SK-N-SH (cell line): ENCODE measurements at regions not wholly inside any gene's neighbourhood (a gene's known extent, or its start where the extent isn't known, plus 50 kb on each side); places are given as distances from the start of the nearest gene placed in this dataset.

Experiments
- CTCF ChIA-PET: fragments of 300-600, 350-600 bp; formaldehyde crosslinking; extraction: SDS; loops from one replicate; lab custom pipeline; 2021; lab: Yijun Ruan, JAX
- POLR2A ChIA-PET: fragments of 350-600 bp; sonication (Branson Sonifier 250); formaldehyde crosslinking; extraction: SDS; loops from one replicate; lab custom pipeline; 2020; ENCODE audit warnings: antibody characterized with exemption, inconsistent platforms; lab: Yijun Ruan, JAX
- DNase-seq: peaks from one replicate; pipeline ENCODE4 v3.0.0; 2012
- H2AFZ ChIP-seq: fragments of 200-600 bp; sonication (generic); 2 replicates; pipeline ENCODE4 v1.8.1; 2016; ENCODE audit warnings: antibody characterized with exemption, mild to moderate bottlenecking, low read depth
- H3F3A ChIP-seq: fragments of 200-600 bp; sonication (generic); replicated peaks from 2 replicates; pipeline ENCODE3; 2016; ENCODE audit warnings: antibody characterized with exemption, mild to moderate bottlenecking; ENCODE audit not compliant: insufficient read depth
- H3K27ac ChIP-seq, 2 experiments: fragments of 200-500 bp in 1 of 2; fragments of 200-600 bp in 1 of 2; sonication (Bioruptor generic) in 1 of 2; sonication (generic), shearing (Covaris generic) in 1 of 2; 2 replicates each; pipeline versions ENCODE4 v1.5.1 to v1.6.1; 2014 to 2016; ENCODE audit warnings: low read depth in 2 of 2, inconsistent platforms in 1 of 2, low read length in 1 of 2, mild to moderate bottlenecking in 1 of 2, mixed read lengths in 1 of 2
- H3K27me3 ChIP-seq: fragments of 200-600 bp; sonication (generic), shearing (Covaris generic); 2 replicates; pipeline ENCODE4 v1.6.1; 2016; ENCODE audit warnings: mixed run types; ENCODE audit not compliant: insufficient read depth
- H3K36me3 ChIP-seq, 2 experiments: fragments of 200-500 bp in 1 of 2; fragments of 200-600 bp in 1 of 2; sonication (Bioruptor generic) in 1 of 2; sonication (generic) in 1 of 2; replicated peaks in 1 of 2; 2 replicates each; pipeline versions ENCODE3 to v1.5.1; 2014 to 2016; ENCODE audit warnings: low read length in 1 of 2, mild to moderate bottlenecking in 1 of 2; ENCODE audit not compliant: insufficient read depth in 2 of 2, control insufficient read depth in 1 of 2
- H3K4me1 ChIP-seq, 2 experiments: fragments of 200-500 bp in 1 of 2; fragments of 200-600 bp in 1 of 2; sonication (Bioruptor generic) in 1 of 2; sonication (generic), shearing (Covaris generic) in 1 of 2; 2 replicates each; pipeline versions ENCODE4 v1.5.1 to v1.6.1; 2014 to 2016; ENCODE audit warnings: low read depth in 1 of 2, low read length in 1 of 2, mixed run types in 1 of 2; ENCODE audit not compliant: insufficient read depth in 2 of 2, control insufficient read depth in 1 of 2
- H3K4me2 ChIP-seq: fragments of 200-600 bp; sonication (generic), shearing (Covaris generic); 2 replicates; pipeline ENCODE4 v1.6.1; 2017; ENCODE audit warnings: mixed run types
- H3K4me3 ChIP-seq, 2 experiments: fragments of 200-500 bp in 1 of 2; fragments of 200-600 bp in 1 of 2; sonication (Bioruptor generic) in 1 of 2; sonication (generic), shearing (Covaris generic) in 1 of 2; 2 replicates each; pipeline versions ENCODE4 v1.5.1 to v1.8.1; 2014 to 2016; ENCODE audit warnings: low read depth in 2 of 2, inconsistent platforms in 1 of 2, low read length in 1 of 2, mild to moderate bottlenecking in 1 of 2, mixed read lengths in 1 of 2, moderate library complexity in 1 of 2
- H3K79me2 ChIP-seq: fragments of 200-600 bp; sonication (generic); 2 replicates; pipeline ENCODE4 v1.8.1; 2017; ENCODE audit warnings: mild to moderate bottlenecking; ENCODE audit not compliant: insufficient read depth
- H3K9ac ChIP-seq: fragments of 200-600 bp; sonication (generic); 2 replicates; pipeline ENCODE4 v1.6.1; 2017; ENCODE audit warnings: mixed run types
- H3K9me2 ChIP-seq: fragments of 200-600 bp; sonication (generic); 2 replicates; pipeline ENCODE4 v1.6.1; 2017; ENCODE audit warnings: mixed run types
- H3K9me3 ChIP-seq: fragments of 200-600 bp; sonication (generic); 2 replicates; pipeline ENCODE4 v1.6.1; 2017; ENCODE audit warnings: mixed run types, mild to moderate bottlenecking, moderate library complexity
- H4K20me1 ChIP-seq: fragments of 200-600 bp; sonication (generic); 2 replicates; pipeline ENCODE4 v1.6.1; 2017; ENCODE audit warnings: mild to moderate bottlenecking, mixed run types; ENCODE audit not compliant: insufficient read depth
- CTCF ChIP-seq: fragments of 200-600 bp; sonication (generic); IDR thresholded peaks from 2 replicates; pipeline ENCODE4 v1.6.1; 2017; ENCODE audit warnings: antibody characterized with exemption, mild to moderate bottlenecking, moderate library complexity
- ELF1 ChIP-seq: IDR thresholded peaks from 2 replicates; pipeline ENCODE4 v1.4.0; 2012
- FOSL2 ChIP-seq: IDR thresholded peaks from 2 replicates; pipeline ENCODE4 v1.4.0; 2012; ENCODE audit warnings: low read depth, mild to moderate bottlenecking, moderate library complexity, borderline replicate concordance
- FOXJ3 ChIP-seq: sonication (generic); formaldehyde crosslinking; IDR thresholded peaks from 2 replicates; pipeline ENCODE4 v1.5.1; 2020; ENCODE audit warnings: mild to moderate bottlenecking, missing genetic modification reagents
- GATA2 ChIP-seq: sonication (generic); formaldehyde crosslinking; IDR thresholded peaks from 2 replicates; pipeline ENCODE4 v1.5.0; 2020; ENCODE audit warnings: mild to moderate bottlenecking, missing genetic modification reagents
- IRF3 ChIP-seq: fragments of 150-350 bp; IDR thresholded peaks from 2 replicates; pipeline ENCODE4 v1.6.1; 2016; ENCODE audit warnings: mild to moderate bottlenecking, low read depth, low read length
- JUND ChIP-seq: IDR thresholded peaks from 2 replicates; pipeline ENCODE4 v1.4.0; 2012
- MAX ChIP-seq: IDR thresholded peaks from 2 replicates; pipeline ENCODE4 v1.4.0; 2012; ENCODE audit warnings: low read depth
- MEF2A ChIP-seq: IDR thresholded peaks from 2 replicates; pipeline ENCODE4 v1.4.0; 2012; ENCODE audit warnings: low read depth, borderline replicate concordance
- NRF1 ChIP-seq: IDR thresholded peaks from 2 replicates; pipeline ENCODE4 v1.6.1; 2012; ENCODE audit warnings: low read depth, mild to moderate bottlenecking, low read length
- PBX3 ChIP-seq: IDR thresholded peaks from 2 replicates; pipeline ENCODE4; 2012
- RAD21 ChIP-seq: IDR thresholded peaks from 2 replicates; pipeline ENCODE4 v1.6.1; 2012; ENCODE audit warnings: mild to moderate bottlenecking, low read length
- RCOR1 ChIP-seq: fragments of 150-350 bp; IDR thresholded peaks from 2 replicates; pipeline ENCODE4 v1.6.1; 2017; ENCODE audit warnings: antibody characterized with exemption, low read length
- SIN3A ChIP-seq: IDR thresholded peaks from 2 replicates; pipeline ENCODE4 v1.6.1; 2012; ENCODE audit warnings: low read depth, mild to moderate bottlenecking, low read length, moderate library complexity, borderline replicate concordance
- TAF1 ChIP-seq: IDR thresholded peaks from 2 replicates; pipeline ENCODE4 v1.6.1; 2012; ENCODE audit warnings: low read depth, mild to moderate bottlenecking, low read length, moderate library complexity, borderline replicate concordance
- TCF12 ChIP-seq: IDR thresholded peaks from 2 replicates; pipeline ENCODE4 v1.4.0; 2012
- TEAD4 ChIP-seq: IDR thresholded peaks from 2 replicates; pipeline ENCODE4 v1.4.0; 2012; ENCODE audit warnings: mild to moderate bottlenecking, borderline replicate concordance; ENCODE audit not compliant: insufficient read depth
- USF1 ChIP-seq: IDR thresholded peaks from 2 replicates; pipeline ENCODE4 v1.4.0; 2012; ENCODE audit warnings: low read depth, borderline replicate concordance
- USF2 ChIP-seq: fragments of 150-350 bp; IDR thresholded peaks from 2 replicates; pipeline ENCODE4 v1.6.1; 2017; ENCODE audit warnings: antibody characterized with exemption, low read length, low read depth, borderline replicate concordance
- WGBS: methylation state at CpG from one replicate; pipeline ENCODE4 v1.1.6; 2017; ENCODE audit warnings: low lambda C conversion rate; 5-methylcytosine and 5-hydroxymethylcytosine counted together

GRCh38 chr1:116821763-116822162 lies 67.5 kb downstream of the CD2 start:
- H3K9me2 ChIP-seq, result no peaks in the 10 kb centered on the region
- TF ChIP-seq FOXJ3 (no peak), USF1 (no peak), FOSL2 (no peak), TCF12 (no peak), RCOR1 (no peak), JUND (no peak), TEAD4 (no peak), MAX (no peak), RAD21 (no peak)
- TF ChIP-seq, all 33 proteins: peak for 0
- POLR2A ChIA-PET, result no interaction called here
- Histone ChIP-seq H3K27me3 (no peaks in the 10 kb centered on the region), H3K27ac (no peak overlapping the region), H3K4me2 (no peak overlapping the region), H3F3A (no peaks in the 10 kb centered on the region), H2AFZ (no peak overlapping the region), H3K9ac (no peak overlapping the region), H3K36me3 (no peaks in the 10 kb centered on the region), H4K20me1 (no peaks in the 10 kb centered on the region), H3K79me2 (no peaks in the 10 kb centered on the region), H3K4me1 (peaks cover 0 to 24% of the 10 kb centered on the region in 2 experiments; a peak in 2 of 4 replicates), H3K9me3 (no peaks in the 10 kb centered on the region), H3K4me3 (no peak overlapping the region)
- no peak for DNase-seq
- CTCF ChIA-PET, result no interaction called here
- 49% methylated on average over 2 of the region's 2 CpGs for WGBS

GRCh38 chr1:116824631-116825206 lies 70.5 kb downstream of the CD2 start:
- Histone ChIP-seq H3F3A (no peaks in the 10 kb centered on the region), H3K9me3 (no peaks in the 10 kb centered on the region), H3K4me1 (peaks cover 0 to 24% of the 10 kb centered on the region in 2 experiments; a peak in 2 of 4 replicates), H3K4me3 (no peak overlapping the region), H2AFZ (no peak overlapping the region), H3K79me2 (no peaks in the 10 kb centered on the region), H3K4me2 (no peak overlapping the region), H3K36me3 (no peaks in the 10 kb centered on the region), H3K27me3 (no peaks in the 10 kb centered on the region), H4K20me1 (no peaks in the 10 kb centered on the region), H3K27ac (peak overlapping the region in 1 of 2 experiments; percentile 78; a peak in 1 of 4 replicates), H3K9me2 (no peaks in the 10 kb centered on the region), H3K9ac (no peak overlapping the region)
- CTCF ChIA-PET, result interaction anchor here (0.9 to 2.9 kb wide), 8 partner anchors 29 to 250 kb away, joined by 3 to 11 read pairs (median 3); partner anchors contain the start of gene TTF2
- WGBS, result 87% methylated on average over 5 of the region's 5 CpGs
- POLR2A ChIA-PET, result interaction anchor here (1.3 kb wide), 1 partner anchor 54 kb away, joined by 5 read pairs; no protein-coding TSS in a partner anchor
- no peak for TF ChIP-seq GATA2 (CRISPR knock-in tag)
- TF ChIP-seq ELF1, result no peak
- TF ChIP-seq FOXJ3, result no peak
- TF ChIP-seq TCF12, result no peak
- no peak for TF ChIP-seq PBX3
- TF ChIP-seq TAF1, result no peak
- TF ChIP-seq IRF3, result no peak
- TF ChIP-seq USF2, result no peak
- no peak for TF ChIP-seq SIN3A
- no peak for TF ChIP-seq MEF2A
- TF ChIP-seq NRF1, result no peak
- TF ChIP-seq CTCF, result no peak
- DNase-seq, result no peak
